ENCODE measurements at regions not wholly inside any gene's neighbourhood (a gene's known extent, or its start where the extent isn't known, plus 50 kb on each side); places are given as distances from the start of the nearest gene placed in this dataset.

GRCh38 chr13:57877601-57878000, 246.1 kb downstream of the PCDH17 start:
- FAIRE-seq = no peak
- whole genome bisulfite sequencing (ENCODE audit: low lambda C conversion rate) = 47% methylated on average over 2 of the region's 2 CpGs
- H3K4me1 ChIP-seq (ENCODE audit: insufficient read depth, low read length) = no peaks in the 10 kb centered on the region
- no peak overlapping the region for H2AFZ ChIP-seq (ENCODE audit: low read length)
- no peak overlapping the region for H3K27ac ChIP-seq (ENCODE audit: extremely low read length, insufficient read depth, low read length)
- no peaks in the 10 kb centered on the region for H3K27me3 ChIP-seq (ENCODE audit: control insufficient read depth in 1 of 2, insufficient read depth in 2 of 2, low read length in 2 of 2)
- CTCF ChIA-PET (ENCODE audit: low intra/inter-chr PET ratio, low total read pairs) = no interaction called here
- intact Hi-C loops (cut with micrococcal nuclease; ENCODE audit: unreplicated experiment) (no loop called here), in situ Hi-C loops (cut with HindIII; ENCODE audit: extremely low pct_ligation_motif_present, low pct_unique_long_range_greater_than_20kb) (no loop called here)
- H3K36me3 ChIP-seq (replicated peaks in 1 of 2; ENCODE audit: control insufficient read depth in 1 of 2, insufficient read depth in 2 of 2, low read length in 2 of 2) = no peaks in the 10 kb centered on the region
- no peak for ATAC-seq
- DNase-seq (ENCODE audit: low spot score) = no peak
- no peaks in the 10 kb centered on the region for H4K20me1 ChIP-seq (ENCODE audit: insufficient read depth, low read length)
- POLR2A ChIA-PET = no interaction called here
- no peak overlapping the region for H3K4me3 ChIP-seq (replicated peaks in 1 of 3; ENCODE audit: insufficient read depth in 1 of 3, low read depth in 2 of 3, low read length in 3 of 3)
- BruUV-seq (replicated peaks) = no TSS peak
- H3K4me2 ChIP-seq (ENCODE audit: low read depth, low read length) = no peak overlapping the region
- peaks cover 90% of the 10 kb centered on the region for H3K9me3 ChIP-seq (ENCODE audit: low read length)
- no peaks in the 10 kb centered on the region for H3K79me2 ChIP-seq (ENCODE audit: insufficient read depth, low read length)
- H3K9ac ChIP-seq (ENCODE audit: insufficient read depth, low read depth, low read length) = no peak overlapping the region
- TF ChIP-seq ZNF232 (CRISPR knock-in tag; IDR thresholded peaks at IDR 0.05; ENCODE audit: borderline replicate concordance) (no peak), BATF2 (CRISPR knock-in tag; IDR thresholded peaks at IDR 0.05) (no peak), ARID4A (CRISPR knock-in tag; IDR thresholded peaks at IDR 0.05; ENCODE audit: borderline replicate concordance) (no peak), NRL (CRISPR knock-in tag; IDR thresholded peaks at IDR 0.05; ENCODE audit: borderline replicate concordance) (no peak), IKZF1 (IDR thresholded peaks at IDR 0.05) (no peak), ZNF256 (CRISPR knock-in tag; conservative IDR thresholded peaks at IDR 0.05) (no peak), ZBTB43 (CRISPR knock-in tag; conservative IDR thresholded peaks at IDR 0.05) (no peak), ISX (CRISPR knock-in tag; conservative IDR thresholded peaks at IDR 0.05) (no peak), MYC (CRISPR knock-in tag; IDR thresholded peaks at IDR 0.05; ENCODE audit: borderline replicate concordance) (no peak), YEATS4 (CRISPR knock-in tag; IDR thresholded peaks at IDR 0.05; ENCODE audit: borderline replicate concordance) (no peak), ZNF430 (CRISPR knock-in tag; IDR thresholded peaks at IDR 0.05) (no peak), MBNL3 (CRISPR knock-in tag; conservative IDR thresholded peaks at IDR 0.05) (no peak), CBX1 (IDR thresholded peaks at IDR 0.05; ENCODE audit: low read depth) (no peak), ZBTB20 (CRISPR knock-in tag; IDR thresholded peaks at IDR 0.05; ENCODE audit: borderline replicate concordance, low read depth) (no peak)

Data from HepG2 (cell line).